C4-2B (cell line): ENCODE measurements at regions not wholly inside any gene's neighbourhood (a gene's known extent, or its start where the extent isn't known, plus 50 kb on each side); places are given as distances from the start of the nearest gene placed in this dataset.

Experiments used
- ZFX ChIP-seq: fragments of 450-650 bp; IDR thresholded peaks from 2 replicates; pipeline ENCODE4 v1.6.1; 2017
- TF ChIP-seq, protein P1 (sequence below): fragments of 450-650 bp; conservative IDR thresholded peaks from 2 replicates; pipeline ENCODE4 v1.5.1; 2017; ENCODE audit warnings: mild to moderate bottlenecking

DNA sequence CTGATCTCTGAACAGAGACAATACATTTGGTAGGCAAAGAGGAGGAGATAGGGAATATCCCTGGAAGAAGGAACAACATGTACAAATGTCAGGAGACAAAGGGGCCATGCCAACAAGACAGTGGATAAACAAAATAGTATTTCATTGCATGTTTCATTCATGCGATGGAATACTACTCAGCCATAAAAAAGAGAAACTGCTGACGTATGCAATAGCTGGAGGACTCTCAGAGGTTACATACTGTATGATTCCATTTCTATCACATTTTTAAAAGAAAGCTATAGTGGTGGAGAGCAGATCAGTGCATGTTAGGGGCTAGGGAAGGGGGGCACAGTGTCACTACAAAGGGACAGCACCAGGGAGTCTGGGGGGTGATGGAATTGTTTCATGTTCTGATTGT, 572.9 kb upstream of the CADM1 start:
- TF ChIP-seq, protein P1, sequence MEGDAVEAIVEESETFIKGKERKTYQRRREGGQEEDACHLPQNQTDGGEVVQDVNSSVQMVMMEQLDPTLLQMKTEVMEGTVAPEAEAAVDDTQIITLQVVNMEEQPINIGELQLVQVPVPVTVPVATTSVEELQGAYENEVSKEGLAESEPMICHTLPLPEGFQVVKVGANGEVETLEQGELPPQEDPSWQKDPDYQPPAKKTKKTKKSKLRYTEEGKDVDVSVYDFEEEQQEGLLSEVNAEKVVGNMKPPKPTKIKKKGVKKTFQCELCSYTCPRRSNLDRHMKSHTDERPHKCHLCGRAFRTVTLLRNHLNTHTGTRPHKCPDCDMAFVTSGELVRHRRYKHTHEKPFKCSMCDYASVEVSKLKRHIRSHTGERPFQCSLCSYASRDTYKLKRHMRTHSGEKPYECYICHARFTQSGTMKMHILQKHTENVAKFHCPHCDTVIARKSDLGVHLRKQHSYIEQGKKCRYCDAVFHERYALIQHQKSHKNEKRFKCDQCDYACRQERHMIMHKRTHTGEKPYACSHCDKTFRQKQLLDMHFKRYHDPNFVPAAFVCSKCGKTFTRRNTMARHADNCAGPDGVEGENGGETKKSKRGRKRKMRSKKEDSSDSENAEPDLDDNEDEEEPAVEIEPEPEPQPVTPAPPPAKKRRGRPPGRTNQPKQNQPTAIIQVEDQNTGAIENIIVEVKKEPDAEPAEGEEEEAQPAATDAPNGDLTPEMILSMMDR, result no peak
- TF ChIP-seq ZFX, result no peak
